ENCODE measurements at regions not wholly inside any gene's neighbourhood (a gene's known extent, or its start where the extent isn't known, plus 50 kb on each side); places are given as distances from the start of the nearest gene placed in this dataset.

- TF ChIP-seq, protein P1, sequence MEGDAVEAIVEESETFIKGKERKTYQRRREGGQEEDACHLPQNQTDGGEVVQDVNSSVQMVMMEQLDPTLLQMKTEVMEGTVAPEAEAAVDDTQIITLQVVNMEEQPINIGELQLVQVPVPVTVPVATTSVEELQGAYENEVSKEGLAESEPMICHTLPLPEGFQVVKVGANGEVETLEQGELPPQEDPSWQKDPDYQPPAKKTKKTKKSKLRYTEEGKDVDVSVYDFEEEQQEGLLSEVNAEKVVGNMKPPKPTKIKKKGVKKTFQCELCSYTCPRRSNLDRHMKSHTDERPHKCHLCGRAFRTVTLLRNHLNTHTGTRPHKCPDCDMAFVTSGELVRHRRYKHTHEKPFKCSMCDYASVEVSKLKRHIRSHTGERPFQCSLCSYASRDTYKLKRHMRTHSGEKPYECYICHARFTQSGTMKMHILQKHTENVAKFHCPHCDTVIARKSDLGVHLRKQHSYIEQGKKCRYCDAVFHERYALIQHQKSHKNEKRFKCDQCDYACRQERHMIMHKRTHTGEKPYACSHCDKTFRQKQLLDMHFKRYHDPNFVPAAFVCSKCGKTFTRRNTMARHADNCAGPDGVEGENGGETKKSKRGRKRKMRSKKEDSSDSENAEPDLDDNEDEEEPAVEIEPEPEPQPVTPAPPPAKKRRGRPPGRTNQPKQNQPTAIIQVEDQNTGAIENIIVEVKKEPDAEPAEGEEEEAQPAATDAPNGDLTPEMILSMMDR (optimal IDR thresholded peaks at IDR 0.05 in 1 of 3, IDR thresholded peaks at IDR 0.05 in 1 of 3, conservative IDR thresholded peaks at IDR 0.05 in 1 of 3; ENCODE audit: extremely low read depth in 1 of 3, insufficient read depth in 2 of 3, low read length in 3 of 3): no peak
- no peak for TF ChIP-seq EZH2 (IDR thresholded peaks at IDR 0.05; ENCODE audit: low read length)
Measured at GRCh38 chr5:40266952-40267351, 412.8 kb upstream of the PTGER4 start.
